ENCODE measurements at regions not wholly inside any gene's neighbourhood (a gene's known extent, or its start where the extent isn't known, plus 50 kb on each side); places are given as distances from the start of the nearest gene placed in this dataset.

- H3K4me1 Mint-ChIP-seq (ENCODE audit: low read depth): no peaks in the 10 kb centered on the region
- H3K4me3 Mint-ChIP-seq (ENCODE audit: low read depth): no peak overlapping the region
- no peak overlapping the region for H3K27ac Mint-ChIP-seq
- no peaks in the 10 kb centered on the region for H3K9me3 Mint-ChIP-seq
- intact Hi-C loops (cut with micrococcal nuclease): no loop called here
- H3K27me3 Mint-ChIP-seq (ENCODE audit: low read depth): no peaks in the 10 kb centered on the region
- no peak for DNase-seq (ENCODE audit: low spot score)
- no peaks in the 10 kb centered on the region for H3K36me3 Mint-ChIP-seq (ENCODE audit: low read depth)
Measured at GRCh38 chr12:19954163-19954562, 414.2 kb upstream of the PDE3A start.

GRCh38 chr12:19957308-19958125, 410.8 kb upstream of the PDE3A start:
- intact Hi-C loops (cut with micrococcal nuclease): no loop called here
- Mint-ChIP-seq H3K4me3 (ENCODE audit: low read depth) (no peak overlapping the region), H3K36me3 (ENCODE audit: low read depth) (no peaks in the 10 kb centered on the region), H3K4me1 (ENCODE audit: low read depth) (no peaks in the 10 kb centered on the region), H3K9me3 (no peaks in the 10 kb centered on the region), H3K27me3 (ENCODE audit: low read depth) (no peaks in the 10 kb centered on the region), H3K27ac (no peak overlapping the region)
- DNase-seq (ENCODE audit: low spot score): no peak

GRCh38 chr12:19958389-19958788, 409.9 kb upstream of the PDE3A start:
- H3K27ac Mint-ChIP-seq: no peak overlapping the region
- H3K27me3 Mint-ChIP-seq (ENCODE audit: low read depth): no peaks in the 10 kb centered on the region
- H3K4me3 Mint-ChIP-seq (ENCODE audit: low read depth): no peak overlapping the region
- H3K9me3 Mint-ChIP-seq: no peaks in the 10 kb centered on the region
- H3K4me1 Mint-ChIP-seq (ENCODE audit: low read depth): no peaks in the 10 kb centered on the region
- intact Hi-C loops (cut with micrococcal nuclease): no loop called here
- H3K36me3 Mint-ChIP-seq (ENCODE audit: low read depth): no peaks in the 10 kb centered on the region
- no peak for DNase-seq (ENCODE audit: low spot score)

GRCh38 chr12:19959353-19959752, 409.0 kb upstream of the PDE3A start:
- Mint-ChIP-seq H3K27ac (no peak overlapping the region), H3K9me3 (no peaks in the 10 kb centered on the region), H3K36me3 (ENCODE audit: low read depth) (no peaks in the 10 kb centered on the region), H3K4me1 (ENCODE audit: low read depth) (no peaks in the 10 kb centered on the region), H3K27me3 (ENCODE audit: low read depth) (no peaks in the 10 kb centered on the region), H3K4me3 (ENCODE audit: low read depth) (no peak overlapping the region)
- intact Hi-C loops (cut with micrococcal nuclease): no loop called here
- no peak for DNase-seq (ENCODE audit: low spot score)

GRCh38 chr12:19960527-19960926, 407.8 kb upstream of the PDE3A start:
- no peak overlapping the region for H3K4me3 Mint-ChIP-seq (ENCODE audit: low read depth)
- H3K36me3 Mint-ChIP-seq (ENCODE audit: low read depth): no peaks in the 10 kb centered on the region
- no peaks in the 10 kb centered on the region for H3K27me3 Mint-ChIP-seq (ENCODE audit: low read depth)
- no peak for DNase-seq (ENCODE audit: low spot score)
- no peaks in the 10 kb centered on the region for H3K9me3 Mint-ChIP-seq
- intact Hi-C loops (cut with micrococcal nuclease): no loop called here
- no peak overlapping the region for H3K27ac Mint-ChIP-seq
- H3K4me1 Mint-ChIP-seq (ENCODE audit: low read depth): no peaks in the 10 kb centered on the region

- Mint-ChIP-seq H3K36me3 (ENCODE audit: low read depth) (no peaks in the 10 kb centered on the region), H3K27ac (no peak overlapping the region), H3K27me3 (ENCODE audit: low read depth) (no peaks in the 10 kb centered on the region), H3K4me1 (ENCODE audit: low read depth) (no peaks in the 10 kb centered on the region), H3K9me3 (no peaks in the 10 kb centered on the region), H3K4me3 (ENCODE audit: low read depth) (no peak overlapping the region)
- no peak for DNase-seq (ENCODE audit: low spot score)
- intact Hi-C loops (cut with micrococcal nuclease): no loop called here
Measured at GRCh38 chr12:19962192-19962591, 406.1 kb upstream of the PDE3A start.

- Mint-ChIP-seq H3K4me3 (ENCODE audit: low read depth) (no peak overlapping the region), H3K27ac (no peak overlapping the region), H3K4me1 (ENCODE audit: low read depth) (no peaks in the 10 kb centered on the region), H3K36me3 (ENCODE audit: low read depth) (no peaks in the 10 kb centered on the region), H3K27me3 (ENCODE audit: low read depth) (no peaks in the 10 kb centered on the region), H3K9me3 (no peaks in the 10 kb centered on the region)
- DNase-seq (ENCODE audit: low spot score): no peak
- intact Hi-C loops (cut with micrococcal nuclease): no loop called here
Measured at GRCh38 chr12:19963972-19964371, 404.4 kb upstream of the PDE3A start.

GRCh38 chr12:19964549-19964948, 403.8 kb upstream of the PDE3A start:
- DNase-seq (ENCODE audit: low spot score): no peak
- no peaks in the 10 kb centered on the region for H3K27me3 Mint-ChIP-seq (ENCODE audit: low read depth)
- H3K4me1 Mint-ChIP-seq (ENCODE audit: low read depth): no peaks in the 10 kb centered on the region
- no peak overlapping the region for H3K4me3 Mint-ChIP-seq (ENCODE audit: low read depth)
- H3K36me3 Mint-ChIP-seq (ENCODE audit: low read depth): no peaks in the 10 kb centered on the region
- intact Hi-C loops (cut with micrococcal nuclease): no loop called here
- no peak overlapping the region for H3K27ac Mint-ChIP-seq
- H3K9me3 Mint-ChIP-seq: no peaks in the 10 kb centered on the region

- H3K9me3 Mint-ChIP-seq: no peaks in the 10 kb centered on the region
- no peaks in the 10 kb centered on the region for H3K27me3 Mint-ChIP-seq (ENCODE audit: low read depth)
- no peak overlapping the region for H3K4me3 Mint-ChIP-seq (ENCODE audit: low read depth)
- no peaks in the 10 kb centered on the region for H3K4me1 Mint-ChIP-seq (ENCODE audit: low read depth)
- intact Hi-C loops (cut with micrococcal nuclease): no loop called here
- no peak overlapping the region for H3K27ac Mint-ChIP-seq
- H3K36me3 Mint-ChIP-seq (ENCODE audit: low read depth): no peaks in the 10 kb centered on the region
- DNase-seq (ENCODE audit: low spot score): no peak
Measured at GRCh38 chr12:19965196-19966038, 402.9 kb upstream of the PDE3A start.

GRCh38 chr12:19967001-19967400, 401.3 kb upstream of the PDE3A start:
- Mint-ChIP-seq H3K4me3 (ENCODE audit: low read depth) (no peak overlapping the region), H3K9me3 (no peaks in the 10 kb centered on the region), H3K27me3 (ENCODE audit: low read depth) (no peaks in the 10 kb centered on the region), H3K27ac (no peak overlapping the region), H3K36me3 (ENCODE audit: low read depth) (no peaks in the 10 kb centered on the region), H3K4me1 (ENCODE audit: low read depth) (peaks cover 2% of the 10 kb centered on the region)
- no peak for DNase-seq (ENCODE audit: low spot score)
- intact Hi-C loops (cut with micrococcal nuclease): no loop called here

GRCh38 chr12:19967431-19967830, 400.9 kb upstream of the PDE3A start:
- no peaks in the 10 kb centered on the region for H3K36me3 Mint-ChIP-seq (ENCODE audit: low read depth)
- H3K27ac Mint-ChIP-seq: no peak overlapping the region
- no peak for DNase-seq (ENCODE audit: low spot score)
- intact Hi-C loops (cut with micrococcal nuclease): no loop called here
- no peak overlapping the region for H3K4me3 Mint-ChIP-seq (ENCODE audit: low read depth)
- H3K9me3 Mint-ChIP-seq: no peaks in the 10 kb centered on the region
- peaks cover 7% of the 10 kb centered on the region for H3K4me1 Mint-ChIP-seq (ENCODE audit: low read depth)
- H3K27me3 Mint-ChIP-seq (ENCODE audit: low read depth): no peaks in the 10 kb centered on the region

GRCh38 chr12:19970116-19970515, 398.2 kb upstream of the PDE3A start:
- intact Hi-C loops (cut with micrococcal nuclease): loop anchor here (10.0 kb wide), 1 partner anchor 135 kb away; no protein-coding TSS in a partner anchor
- DNase-seq (ENCODE audit: low spot score): no peak
- H3K4me3 Mint-ChIP-seq (ENCODE audit: low read depth): no peak overlapping the region

GRCh38 chr12:19970821-19971220, 397.5 kb upstream of the PDE3A start:
- H3K27ac Mint-ChIP-seq: no peak overlapping the region
- no peaks in the 10 kb centered on the region for H3K9me3 Mint-ChIP-seq
- peaks cover 8% of the 10 kb centered on the region for H3K4me1 Mint-ChIP-seq (ENCODE audit: low read depth)
- DNase-seq (ENCODE audit: low spot score): no peak
- intact Hi-C loops (cut with micrococcal nuclease): loop anchor here (10.0 kb wide), 1 partner anchor 136 kb away; no protein-coding TSS in a partner anchor
- no peaks in the 10 kb centered on the region for H3K27me3 Mint-ChIP-seq (ENCODE audit: low read depth)
- H3K36me3 Mint-ChIP-seq (ENCODE audit: low read depth): no peaks in the 10 kb centered on the region
- no peak overlapping the region for H3K4me3 Mint-ChIP-seq (ENCODE audit: low read depth)

More at GRCh38 chr12:19970116-19970515, 398.2 kb upstream of the PDE3A start:
- no peaks in the 10 kb centered on the region for H3K9me3 Mint-ChIP-seq
- H3K27ac Mint-ChIP-seq: no peak overlapping the region
- no peaks in the 10 kb centered on the region for H3K27me3 Mint-ChIP-seq (ENCODE audit: low read depth)
- no peaks in the 10 kb centered on the region for H3K36me3 Mint-ChIP-seq (ENCODE audit: low read depth)
- peaks cover 8% of the 10 kb centered on the region for H3K4me1 Mint-ChIP-seq (ENCODE audit: low read depth)
